NCI-H2107 treated with DMSO at 0.1 percent for 48 hours (cell line): ENCODE measurements at regions not wholly inside any gene's neighbourhood (a gene's known extent, or its start where the extent isn't known, plus 50 kb on each side); places are given as distances from the start of the nearest gene placed in this dataset.

Source experiments
- DNase-seq: peaks from one replicate; lab custom pipeline; 2025; ENCODE audit not compliant: unreplicated experiment; lab: John Stamatoyannopoulos, UW

- DNase-seq, result no peak
Observed at GRCh38 chr1:90561103-90561783, 155.9 kb downstream of the BARHL2 start.

GRCh38 chr1:90558754-90559378, 158.2 kb downstream of the BARHL2 start:
- DNase-seq, result no peak

GRCh38 chr1:90558126-90558525, 159.0 kb downstream of the BARHL2 start:
- DNase-seq, result no peak

- DNase-seq, result no peak
Observed at GRCh38 chr1:90557706-90558105, 159.4 kb downstream of the BARHL2 start.

- no peak for DNase-seq
Observed at GRCh38 chr1:90550626-90551406, 166.3 kb downstream of the BARHL2 start.

GRCh38 chr1:90544356-90544755, 172.7 kb downstream of the BARHL2 start:
- DNase-seq, result no peak

GRCh38 chr1:90537606-90538362, 179.3 kb downstream of the BARHL2 start:
- no peak for DNase-seq

- no peak for DNase-seq
Observed at GRCh38 chr1:90534663-90535295, 182.3 kb downstream of the BARHL2 start.

GRCh38 chr1:90534116-90534515, 183.0 kb downstream of the BARHL2 start:
- no peak for DNase-seq

- DNase-seq, result no peak
Observed at GRCh38 chr1:90526954-90527353, 190.1 kb downstream of the BARHL2 start.

GRCh38 chr1:90522432-90522831, 194.7 kb downstream of the BARHL2 start:
- DNase-seq, result no peak

GRCh38 chr1:90513956-90514355, 203.1 kb downstream of the BARHL2 start:
- DNase-seq, result no peak

GRCh38 chr1:90512441-90512840, 204.7 kb downstream of the BARHL2 start:
- DNase-seq, result no peak

GRCh38 chr1:90510143-90510542, 207.0 kb downstream of the BARHL2 start:
- no peak for DNase-seq

GRCh38 chr1:90509225-90510048, 207.7 kb downstream of the BARHL2 start:
- no peak for DNase-seq

GRCh38 chr1:90508376-90509167, 208.5 kb downstream of the BARHL2 start:
- DNase-seq, result no peak

GRCh38 chr1:90507173-90507572, 209.9 kb downstream of the BARHL2 start:
- DNase-seq, result no peak

- no peak for DNase-seq
Observed at GRCh38 chr1:90505806-90506205, 211.3 kb downstream of the BARHL2 start.

- DNase-seq, result no peak
Observed at GRCh38 chr1:90504509-90504908, 212.6 kb downstream of the BARHL2 start.
